CD4-positive, alpha-beta T cell treated with Interleukin-21 for 1 hour (primary cell): ENCODE measurements at regions not wholly inside any gene's neighbourhood (a gene's known extent, or its start where the extent isn't known, plus 50 kb on each side); places are given as distances from the start of the nearest gene placed in this dataset.
"Not testable (repeated sequence)": the region's sequence is repeated elsewhere in the genome, so short reads cannot be mapped to it uniquely, and the experiment has no call there.

Experiments
- DNase-seq: peaks from one replicate; pipeline ENCODE4 v3.0.0-alpha.2; 2020

DNA sequence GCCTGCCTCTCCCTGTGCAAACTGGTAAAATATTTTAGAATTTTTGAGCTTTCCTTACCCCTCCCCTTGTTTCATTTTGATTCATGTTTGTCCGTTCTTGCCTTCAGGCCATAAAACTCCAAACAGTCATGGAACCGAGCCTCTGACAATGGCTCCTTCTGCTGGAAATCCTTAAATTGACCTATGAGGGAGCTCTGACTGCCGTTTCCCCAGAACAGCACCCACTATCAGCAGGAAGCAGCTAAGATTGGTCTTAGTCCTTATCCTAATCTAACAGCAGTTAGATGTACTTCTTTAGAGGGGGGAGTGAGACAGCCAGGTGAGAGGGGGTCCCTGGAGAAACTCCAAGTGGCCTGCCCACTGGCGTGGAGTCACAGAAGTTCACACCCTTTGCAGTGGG lies 106.7 kb downstream of the FAM174A start:
- no peak for DNase-seq

DNA sequence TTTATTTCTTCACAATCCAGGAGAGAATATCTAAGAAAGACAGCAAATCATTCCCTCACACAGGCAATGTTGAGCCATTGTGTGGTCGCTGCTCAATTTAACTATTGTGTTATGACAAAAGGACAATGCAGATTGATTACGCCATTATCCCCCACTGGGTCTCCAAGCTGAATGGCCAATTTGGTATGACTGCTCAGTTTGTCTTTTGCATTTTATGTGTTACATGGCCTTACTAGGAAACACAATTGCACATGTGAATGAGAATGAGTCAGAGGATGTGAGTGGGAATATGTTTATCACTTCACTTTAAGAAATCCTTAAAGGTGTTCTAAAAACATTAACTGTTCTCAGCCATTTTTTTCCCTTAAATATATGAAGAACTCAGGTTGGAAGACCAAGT lies 108.3 kb downstream of the FAM174A start:
- no peak for DNase-seq

DNA sequence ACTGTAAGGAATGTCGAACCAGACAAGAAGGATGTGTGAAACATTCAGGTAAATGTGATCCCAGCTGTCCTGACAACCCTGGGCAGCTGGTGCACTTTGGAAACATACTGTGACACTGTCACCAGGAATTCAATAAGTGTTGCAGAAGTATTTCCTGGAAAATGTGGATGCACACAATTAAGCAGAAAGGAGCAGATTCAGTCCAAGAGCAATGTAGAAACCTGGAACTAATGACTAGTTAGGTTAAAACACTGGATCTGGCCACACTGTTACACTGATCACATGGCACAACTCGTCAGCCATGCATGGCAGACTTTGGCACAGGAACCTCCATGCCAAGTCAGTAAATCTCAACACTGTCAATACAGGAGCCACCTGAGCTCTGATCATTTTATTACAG lies 109.0 kb downstream of the FAM174A start:
- no peak for DNase-seq

DNA sequence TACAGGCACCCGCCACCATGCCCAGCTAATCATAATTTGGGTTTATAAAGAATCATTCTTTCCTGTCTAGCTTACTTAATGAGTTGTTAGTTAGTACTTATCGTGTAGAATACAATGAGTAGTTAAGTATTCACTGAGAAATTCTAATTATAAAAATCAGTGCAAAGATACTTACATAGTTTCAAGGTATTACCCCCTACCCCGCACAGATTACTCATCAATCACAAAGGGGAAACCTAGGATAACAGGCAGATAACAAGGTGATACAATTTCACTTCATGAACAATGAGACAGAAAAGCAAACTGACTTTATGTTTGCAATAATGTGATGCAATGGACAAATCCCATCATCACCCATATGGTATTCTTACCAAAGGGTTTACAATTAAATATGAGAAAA lies 109.6 kb downstream of the FAM174A start:
- no peak for DNase-seq

DNA sequence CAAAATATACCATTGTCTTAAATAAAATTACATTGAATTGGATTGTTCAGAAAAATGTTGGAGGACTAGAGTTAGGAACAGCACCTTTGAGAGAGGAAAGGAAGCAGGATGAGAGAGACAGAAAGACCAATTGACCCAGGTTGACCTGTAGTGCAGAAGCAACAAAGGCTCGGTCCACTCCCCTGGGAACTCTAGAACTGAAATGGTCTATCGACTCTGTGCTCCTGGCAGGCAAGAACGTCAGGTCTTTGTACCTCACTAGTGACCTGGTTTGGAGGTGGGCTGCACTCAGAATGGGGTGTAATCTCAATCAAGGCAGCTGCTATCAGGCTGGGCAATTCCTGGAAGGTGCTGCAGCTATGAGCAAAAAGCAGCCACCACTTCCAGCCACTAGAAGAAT lies 110.8 kb downstream of the FAM174A start:
- DNase-seq = no peak

DNA sequence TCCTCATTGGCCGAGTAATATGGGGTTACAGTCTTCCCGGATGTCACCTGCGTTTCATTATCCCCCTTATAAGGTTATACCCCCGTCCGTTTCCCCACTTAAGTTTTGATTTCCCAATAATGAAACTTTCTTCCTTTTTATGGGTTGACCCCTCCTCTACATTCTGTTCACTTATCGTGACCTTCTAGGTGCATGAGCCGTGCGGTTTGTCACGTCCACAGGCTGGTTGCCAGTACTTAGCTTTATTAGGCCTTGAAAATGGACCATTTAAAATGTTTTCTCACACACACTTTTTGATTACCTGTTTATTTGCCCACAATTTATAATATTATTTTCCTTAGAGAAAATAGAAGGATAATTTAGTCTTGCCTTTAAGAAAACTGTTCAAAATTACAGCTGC lies 111.5 kb downstream of the FAM174A start:
- no peak for DNase-seq

DNA sequence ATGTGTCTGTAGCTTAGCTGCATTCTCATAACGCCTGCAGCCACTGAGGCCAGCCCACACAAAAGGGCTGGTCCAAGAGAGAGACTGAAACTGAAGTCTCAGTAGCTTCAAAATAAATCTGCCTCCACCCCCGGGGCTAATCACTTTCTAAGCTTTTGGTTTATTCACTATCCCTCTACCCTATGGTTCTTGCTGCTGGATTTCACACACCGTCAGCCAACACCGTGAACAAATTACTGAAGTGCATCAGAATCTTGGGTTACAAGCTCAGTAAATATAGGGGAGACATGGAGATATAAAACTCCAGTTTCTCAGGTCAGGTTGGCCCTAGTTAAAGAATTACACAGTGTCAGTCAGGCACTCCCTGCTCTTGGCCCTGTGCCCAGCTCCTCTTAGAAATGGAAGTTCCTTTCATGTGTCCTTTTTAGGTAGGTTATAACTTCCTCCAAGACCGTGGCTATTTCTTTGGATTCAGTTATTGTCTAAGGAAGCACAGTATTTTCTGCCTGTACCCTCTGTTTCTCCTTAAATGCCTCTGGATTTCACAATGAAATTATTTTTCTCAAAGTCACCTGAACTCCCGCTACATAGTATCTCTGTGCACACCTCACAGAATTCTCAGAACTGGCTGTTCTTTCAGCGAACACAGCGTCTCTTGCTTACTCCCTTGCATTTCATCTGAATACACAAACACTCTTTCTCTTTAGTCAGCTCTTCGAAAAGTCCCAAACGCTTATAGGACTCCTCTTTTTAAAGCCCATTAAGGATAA lies 112.5 kb downstream of the FAM174A start:
- peak; percentile 23 for DNase-seq

DNA sequence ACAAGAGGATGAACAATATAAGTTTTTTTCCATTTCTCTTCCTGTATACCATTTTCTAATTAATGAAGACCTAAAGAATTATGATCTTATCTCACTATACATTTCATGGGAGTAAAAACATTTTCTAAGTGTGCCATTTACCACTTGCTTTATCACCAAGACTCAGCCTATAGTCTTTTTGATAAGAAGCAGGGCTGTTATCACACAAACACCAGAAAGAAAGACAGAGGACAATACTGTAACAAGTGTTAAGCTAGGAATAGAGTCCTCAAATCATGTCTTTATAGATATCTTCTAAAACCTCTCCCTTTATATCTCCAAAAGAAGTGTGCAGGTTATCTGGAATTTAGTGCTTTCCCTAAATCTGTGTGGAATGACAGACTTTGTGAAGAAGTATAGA lies 119.7 kb downstream of the FAM174A start:
- DNase-seq = no peak

DNA sequence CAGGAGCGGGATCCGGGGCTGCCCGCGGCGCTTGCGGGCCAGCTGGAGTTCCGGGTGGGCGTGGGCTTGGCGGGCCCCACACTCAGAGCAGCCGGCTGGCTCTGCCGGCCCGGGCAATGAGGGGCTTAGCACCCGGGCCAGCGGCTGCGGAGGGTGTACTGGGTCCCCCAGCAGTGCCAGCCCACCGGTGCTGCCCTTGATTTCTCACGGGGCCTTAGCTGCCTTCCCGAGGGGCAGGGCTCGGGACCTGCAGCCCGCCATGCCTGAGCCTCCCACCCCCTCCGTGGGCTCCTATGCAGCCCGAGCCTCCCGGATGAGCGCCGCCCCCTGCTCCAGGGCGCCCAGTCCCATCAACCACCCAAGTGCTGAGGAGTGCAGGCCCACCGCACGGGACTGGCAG lies 121.6 kb downstream of the FAM174A start:
- not testable (repeated sequence) for DNase-seq

DNA sequence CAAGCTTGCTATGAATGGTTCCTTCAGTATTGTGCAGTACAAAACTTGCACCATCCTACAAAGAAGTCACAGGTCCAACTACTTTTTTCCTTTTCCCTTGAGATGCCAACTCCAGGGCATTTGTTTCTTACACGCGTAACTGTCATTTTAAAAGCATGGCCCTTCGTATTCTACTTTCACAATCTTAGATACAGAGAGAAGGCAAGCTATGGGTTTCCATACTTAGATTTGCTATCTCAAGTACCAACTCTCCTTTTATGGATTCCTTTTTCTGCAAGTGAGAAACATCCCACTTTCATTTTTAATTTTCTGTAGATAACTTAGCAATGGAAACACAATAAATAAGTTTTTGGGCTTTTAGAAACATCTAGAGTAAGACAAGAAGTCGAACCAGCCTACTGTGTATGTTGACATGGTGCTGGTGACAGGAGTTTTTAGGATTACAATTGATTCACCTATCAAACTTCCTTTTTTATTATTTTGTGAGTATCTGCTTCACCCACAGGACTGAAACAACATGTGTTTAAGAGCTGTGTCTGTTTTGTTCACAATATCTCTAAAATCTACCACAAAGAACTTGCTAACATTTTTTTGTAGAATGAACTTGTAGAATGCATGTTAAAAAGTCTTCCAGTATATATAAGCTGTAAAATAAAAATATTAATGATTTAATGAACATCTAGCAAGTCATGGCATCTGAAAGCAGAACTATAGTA lies 124.1 kb downstream of the FAM174A start:
- no peak for DNase-seq

DNA sequence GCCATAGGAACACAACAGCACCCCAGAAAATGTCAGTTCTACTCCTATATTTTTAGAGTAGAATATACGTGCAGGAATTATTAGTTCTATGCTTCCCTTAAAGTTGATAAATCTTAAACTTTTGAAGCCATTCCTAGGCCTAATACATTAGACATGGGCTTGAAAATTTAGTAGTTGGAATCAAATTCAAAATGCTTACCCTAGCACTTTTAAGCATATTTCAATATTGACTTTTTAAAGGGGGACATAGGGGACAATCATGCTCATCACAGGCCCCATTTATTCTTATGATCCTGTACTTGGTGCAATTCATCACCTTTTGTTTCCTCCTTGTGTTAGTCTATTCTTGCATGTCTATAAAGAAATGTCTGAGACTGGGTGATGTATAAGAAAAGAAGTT lies 129.0 kb downstream of the FAM174A start:
- DNase-seq = no peak

DNA sequence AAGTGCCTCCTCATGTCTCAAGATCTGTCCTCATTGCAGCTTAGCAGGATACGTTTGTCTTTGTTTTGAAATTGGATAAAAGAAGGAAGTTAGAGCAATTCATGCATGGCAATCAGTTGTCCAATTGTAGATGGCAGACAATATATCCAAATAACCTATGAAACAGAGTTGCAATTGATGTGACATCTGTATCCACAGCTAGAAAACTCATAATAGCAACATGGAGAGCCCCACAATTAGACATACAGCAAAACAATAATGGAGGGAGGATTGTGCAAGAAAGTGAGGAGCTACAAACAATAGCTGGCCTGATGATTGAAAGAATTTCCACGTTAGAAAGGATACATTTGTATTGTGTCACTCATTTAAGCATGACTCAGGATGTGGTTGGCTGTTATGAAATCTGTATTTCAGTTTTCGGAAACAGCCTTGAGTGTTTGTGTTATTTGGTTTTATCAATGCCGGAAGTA lies 132.0 kb downstream of the FAM174A start:
- DNase-seq = peak; percentile 56

DNA sequence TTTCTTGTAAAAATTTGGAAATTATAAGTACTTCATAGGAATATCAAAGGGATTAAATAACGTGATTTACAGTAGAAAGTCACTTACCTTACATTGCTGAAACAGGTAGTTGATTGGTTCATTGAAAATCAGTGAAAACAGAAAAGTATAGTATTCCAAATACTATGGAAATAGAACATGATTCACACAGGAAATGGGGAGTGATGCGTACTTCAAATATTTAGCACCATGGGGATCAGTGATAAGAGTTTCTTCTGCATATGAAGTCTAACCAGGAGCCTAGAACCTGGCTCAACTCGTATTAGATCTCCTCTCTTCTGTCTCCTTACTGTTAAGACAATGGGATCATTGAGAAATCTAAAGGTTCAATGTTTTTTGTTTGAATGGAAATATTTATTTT lies 133.3 kb downstream of the FAM174A start:
- no peak for DNase-seq

DNA sequence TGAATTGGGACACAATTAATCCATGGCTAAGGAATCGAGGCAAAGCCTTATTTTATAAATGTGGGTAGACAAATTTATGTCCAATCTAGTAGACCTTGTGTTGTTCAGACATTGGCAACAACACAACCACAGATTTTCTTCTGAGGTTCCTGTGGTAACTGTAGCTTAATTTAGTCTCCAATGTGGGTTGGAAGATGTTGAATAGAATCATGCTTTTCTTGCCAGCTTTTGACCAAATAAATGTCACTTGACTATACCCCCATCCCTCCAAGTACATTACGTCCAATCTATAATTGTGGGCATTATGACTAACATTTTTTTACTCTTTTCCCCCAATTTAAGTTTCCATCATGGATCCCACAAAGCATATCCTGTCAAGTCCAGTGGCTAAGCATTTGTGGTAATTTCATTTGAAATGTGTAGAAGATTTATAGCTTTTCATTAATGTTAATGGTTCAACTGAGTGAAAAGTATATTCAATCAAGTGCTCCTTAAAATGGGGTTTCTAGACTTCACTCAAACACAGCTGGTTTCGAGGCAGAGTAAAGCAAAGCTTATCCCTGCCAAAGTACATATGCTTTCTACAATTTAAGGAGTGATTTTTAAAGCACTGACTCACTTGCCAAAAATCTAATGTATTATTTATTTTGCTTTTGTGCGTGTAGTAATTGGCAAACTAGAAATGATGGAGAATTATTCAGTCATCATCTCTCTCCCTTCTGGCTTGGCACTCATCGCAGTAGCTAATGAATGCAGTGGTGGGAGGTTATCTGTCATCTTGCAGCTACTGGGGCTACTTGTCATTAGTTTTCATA lies 141.8 kb downstream of the FAM174A start:
- DNase-seq = no peak

DNA sequence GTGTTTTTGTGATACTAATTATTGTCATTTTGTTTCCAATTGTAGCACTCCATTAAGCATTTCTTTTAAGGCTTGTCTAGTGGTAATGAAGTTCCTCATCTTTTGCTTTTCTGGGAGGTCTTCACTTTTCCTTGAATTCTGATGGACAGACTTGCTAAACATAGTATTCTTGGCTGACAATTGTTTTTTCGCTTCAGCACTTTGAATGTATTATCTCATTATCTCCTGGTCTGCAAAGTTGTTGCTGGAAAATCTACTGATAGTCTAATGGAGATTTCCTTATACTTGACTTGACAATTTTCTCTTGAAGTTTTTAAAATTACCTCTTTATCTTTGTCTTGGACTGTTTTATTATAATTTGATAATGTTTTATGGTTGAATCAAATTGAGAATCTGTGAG lies 147.5 kb downstream of the FAM174A start:
- DNase-seq = no peak

DNA sequence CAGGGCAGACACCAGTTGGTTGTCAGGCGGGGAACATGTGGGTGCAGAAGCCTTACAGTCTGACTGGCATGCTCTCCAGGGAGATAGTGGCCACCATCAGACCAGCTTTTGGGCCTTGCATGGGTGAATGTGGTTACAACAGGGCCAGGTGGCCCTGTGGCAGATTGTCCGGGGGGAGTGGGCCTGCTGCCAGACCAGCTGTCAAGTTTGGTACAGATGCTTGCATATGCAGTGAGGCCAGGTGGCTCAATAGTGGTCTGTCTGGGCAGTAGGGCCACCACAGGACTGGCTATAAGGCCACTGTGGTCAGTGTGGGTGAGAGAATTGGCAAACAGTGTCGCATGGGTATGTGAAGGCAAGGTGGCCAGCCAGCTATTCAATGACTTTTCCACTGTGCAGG lies 148.7 kb downstream of the FAM174A start:
- DNase-seq = no peak

DNA sequence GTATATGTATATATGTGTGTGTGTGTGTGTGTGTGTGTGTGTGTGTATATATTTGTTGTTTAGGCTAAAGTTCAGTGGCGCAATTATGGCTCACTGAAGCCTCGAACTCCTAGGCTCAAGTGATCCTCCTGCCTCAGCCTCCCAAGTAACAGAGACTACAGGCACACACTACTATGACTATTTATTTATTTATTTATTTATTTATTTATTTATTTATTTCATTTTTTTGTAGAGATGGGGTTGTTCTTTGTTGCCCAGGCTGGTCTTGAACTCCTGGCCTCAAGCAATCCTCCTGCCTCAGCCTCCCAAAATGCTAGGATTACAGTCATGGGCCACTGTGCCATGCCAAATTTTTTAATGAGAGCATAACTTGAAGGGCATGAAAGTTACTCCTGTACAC lies 149.9 kb downstream of the FAM174A start:
- DNase-seq = not testable (repeated sequence)

DNA sequence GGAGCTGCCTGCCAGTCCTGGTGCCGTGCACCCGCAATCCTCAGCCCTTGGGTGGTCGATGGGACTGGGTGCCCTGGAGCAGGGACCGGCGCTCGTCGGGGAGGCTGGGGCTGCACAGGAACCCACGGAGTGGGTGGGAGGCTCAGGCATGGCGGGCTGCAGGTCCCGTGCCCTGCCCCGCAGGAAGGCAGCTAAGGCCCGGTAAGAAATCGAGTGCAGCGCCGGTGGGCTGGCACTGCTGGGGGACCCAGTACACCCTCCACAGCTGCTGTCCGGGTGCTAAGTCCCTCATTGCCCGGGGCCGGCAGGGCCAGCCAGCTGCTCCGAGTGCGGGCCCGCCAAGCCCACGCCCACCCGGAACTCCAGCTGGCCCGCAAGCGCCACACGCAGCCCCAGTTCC lies 153.7 kb downstream of the FAM174A start:
- DNase-seq = not testable (repeated sequence)

DNA sequence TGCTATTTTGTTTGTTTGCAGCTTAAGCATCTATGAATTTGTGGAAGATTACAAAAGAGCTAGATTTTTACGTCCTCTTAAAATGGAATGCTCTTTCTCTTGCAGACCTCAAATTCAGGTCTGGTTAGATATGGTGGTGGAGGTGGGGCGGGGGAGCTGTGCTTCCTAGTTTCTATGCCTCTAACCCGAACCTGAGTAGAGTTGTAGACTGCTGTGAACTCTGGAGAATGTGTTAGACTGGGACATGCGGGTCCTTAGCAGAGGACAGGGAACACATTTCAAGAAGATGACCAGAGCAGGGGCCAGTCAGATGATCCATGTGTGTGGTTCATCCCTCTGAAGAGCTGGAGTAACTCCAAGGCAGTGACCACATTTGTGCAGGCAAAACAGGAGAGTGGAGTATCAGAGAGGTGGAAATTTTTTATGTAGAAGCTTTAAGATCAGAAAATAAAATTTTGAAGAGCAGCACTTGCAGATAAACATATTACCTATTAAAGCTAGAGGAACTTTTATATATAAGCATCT lies 154.9 kb downstream of the FAM174A start:
- no peak for DNase-seq

DNA sequence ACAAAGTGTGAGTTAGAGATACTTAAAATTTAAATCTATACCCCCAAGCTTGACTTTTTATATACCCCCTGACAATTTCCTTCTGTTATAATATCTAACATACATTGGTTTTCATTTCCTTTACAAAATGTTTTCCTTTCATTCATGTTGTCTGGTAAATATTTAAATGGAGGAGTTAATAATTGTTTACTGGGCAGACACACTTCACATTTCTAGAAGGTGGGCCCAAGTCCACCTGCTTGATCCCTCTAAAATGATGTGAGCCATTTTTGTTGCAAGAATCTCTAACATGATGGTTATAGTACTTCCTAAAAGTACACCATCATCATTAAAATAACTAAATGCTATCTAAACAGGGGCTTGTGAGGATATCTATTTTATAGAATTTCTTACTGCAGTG lies 155.9 kb downstream of the FAM174A start:
- DNase-seq = no peak

DNA sequence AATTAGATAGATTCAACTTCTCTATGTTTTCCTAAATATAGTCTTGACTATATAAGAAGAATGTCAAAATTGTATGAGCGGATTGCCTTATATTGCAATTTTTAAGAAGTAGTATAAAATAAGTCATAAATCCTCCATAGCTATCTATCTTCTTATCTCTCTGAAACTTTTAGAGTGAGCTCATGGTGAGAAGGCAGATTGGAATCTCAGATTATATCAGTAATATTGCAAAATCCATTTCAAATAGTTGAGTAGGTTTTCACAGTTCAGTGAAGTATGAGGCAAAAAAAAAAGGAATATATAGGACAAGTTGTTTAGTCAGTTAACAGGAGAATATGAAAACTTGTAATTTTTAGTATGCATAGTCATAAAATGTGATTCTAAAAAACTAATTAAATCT lies 156.4 kb downstream of the FAM174A start:
- no peak for DNase-seq

DNA sequence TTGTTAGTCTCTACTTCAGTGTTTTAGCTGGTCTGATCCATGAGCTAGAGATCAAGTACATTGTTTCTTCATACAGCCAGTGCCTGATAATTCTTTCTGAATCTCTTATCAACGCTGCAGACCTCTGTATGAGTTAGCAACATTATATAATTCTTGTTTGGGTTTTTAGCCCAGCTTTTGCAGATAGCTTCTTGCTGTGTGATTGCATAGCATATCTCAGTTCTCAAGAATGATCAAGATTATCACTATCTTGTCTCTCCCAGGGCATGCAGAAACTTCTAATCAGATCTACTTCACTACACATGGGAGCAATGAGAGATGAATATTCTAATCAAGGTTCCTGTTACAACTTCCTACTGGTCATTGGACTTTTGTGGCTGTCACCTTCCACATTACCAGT lies 158.3 kb downstream of the FAM174A start:
- no peak for DNase-seq

DNA sequence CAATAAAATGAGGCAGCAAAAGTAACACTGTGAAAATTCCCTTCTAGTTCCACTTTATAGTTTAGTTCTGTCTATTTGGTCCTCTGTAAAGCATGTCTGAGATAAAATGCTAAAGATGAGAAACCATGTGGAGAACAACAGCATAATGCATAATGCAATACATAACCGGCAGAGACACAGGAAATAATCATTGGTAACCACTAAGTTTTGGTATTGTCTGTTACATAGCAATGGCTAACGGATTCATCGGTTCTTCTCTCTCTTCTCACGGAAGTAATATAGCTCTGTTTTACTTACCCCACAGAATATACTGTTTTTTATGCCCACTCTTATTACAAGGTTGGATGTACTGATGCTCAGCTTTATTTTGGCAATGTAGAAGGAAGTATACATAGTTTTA lies 158.9 kb downstream of the FAM174A start:
- no peak for DNase-seq
